HEK293 (cell line): ENCODE measurements at regions not wholly inside any gene's neighbourhood (a gene's known extent, or its start where the extent isn't known, plus 50 kb on each side); places are given as distances from the start of the nearest gene placed in this dataset.

Experiments
- CTCF ChIA-PET: fragments of 350-600 bp; formaldehyde crosslinking; extraction: SDS; loops from one replicate; lab custom pipeline; 2021; ENCODE audit warnings: antibody characterized with exemption; lab: Yijun Ruan, JAX
- POLR2A ChIA-PET: fragments of 300-600 bp; formaldehyde crosslinking; extraction: SDS; loops from one replicate; lab custom pipeline; 2020; ENCODE audit warnings: antibody characterized with exemption, inconsistent platforms; lab: Yijun Ruan, JAX
- H3K27ac ChIP-seq: fragments of 200-500 bp; sonication (Bioruptor generic); 2 replicates; pipeline ENCODE4 v1.5.1; 2014; ENCODE audit warnings: low read depth, low read length, control low read depth, inconsistent platforms; ENCODE audit errors: extremely low read depth
- H3K36me3 ChIP-seq, 2 experiments: fragments of 200-500 bp in 1 of 2; sonication (Bioruptor generic) in 1 of 2; 1 replicate in 1 of 2; 2 replicates in 1 of 2; pipeline ENCODE4 v1.5.1; 2014 to 2017; ENCODE audit warnings: inconsistent platforms in 2 of 2, low read length in 2 of 2; ENCODE audit not compliant: control insufficient read depth in 2 of 2, insufficient read depth in 1 of 2
- H3K4me1 ChIP-seq: fragments of 200-500 bp; sonication (Bioruptor generic); 2 replicates; pipeline ENCODE4 v1.5.1; 2014; ENCODE audit warnings: mild to moderate bottlenecking, low read length, inconsistent platforms; ENCODE audit not compliant: control insufficient read depth, insufficient read depth
- H3K4me3 ChIP-seq: 2 replicates; pipeline ENCODE4 v1.5.1; 2011; ENCODE audit warnings: low read depth, mild to moderate bottlenecking, control low read depth, low read length, moderate library complexity
- H3K9me3 ChIP-seq: fragments of 200-500 bp; sonication (Bioruptor generic); 2 replicates; pipeline ENCODE4 v1.5.1; 2014; ENCODE audit warnings: low read depth, low read length, inconsistent platforms; ENCODE audit not compliant: control insufficient read depth, insufficient read depth
- GFI1B ChIP-seq: fragments of 450-650 bp; formaldehyde crosslinking; IDR thresholded peaks from 2 replicates; pipeline ENCODE4 v1.5.1; 2016; ENCODE audit warnings: missing biosample characterization, missing genetic modification characterization
- GLIS1 ChIP-seq: fragments of 450-650 bp; formaldehyde crosslinking; IDR thresholded peaks from 2 replicates; pipeline ENCODE4 v1.5.1; 2016; ENCODE audit warnings: missing biosample characterization, missing genetic modification characterization
- HOXC10 ChIP-seq: sonication (generic); formaldehyde crosslinking; IDR thresholded peaks from 2 replicates; pipeline ENCODE4 v1.8.1; 2023; ENCODE audit warnings: mild to moderate bottlenecking, missing genetic modification reagents
- PRDM1 ChIP-seq: fragments of 450-650 bp; formaldehyde crosslinking; IDR thresholded peaks from 2 replicates; pipeline ENCODE4; 2016; ENCODE audit warnings: missing biosample characterization, missing genetic modification characterization
- TRIM28 ChIP-seq: IDR thresholded peaks from 2 replicates; pipeline ENCODE4 v1.6.1; 2011; ENCODE audit warnings: low read length, control low read depth, borderline replicate concordance
- ZBTB1 ChIP-seq: fragments of 450-650 bp; formaldehyde crosslinking; IDR thresholded peaks from 2 replicates; pipeline ENCODE4 v1.5.1; 2016; ENCODE audit warnings: missing biosample characterization, missing genetic modification characterization
- ZBTB8A ChIP-seq: fragments of 450-650 bp; formaldehyde crosslinking; IDR thresholded peaks from 2 replicates; pipeline ENCODE4 v1.5.1; 2016; ENCODE audit warnings: missing biosample characterization, missing genetic modification characterization
- ZNF140 ChIP-seq: fragments of 450-650 bp; formaldehyde crosslinking; IDR thresholded peaks from 2 replicates; pipeline ENCODE4 v1.5.1; 2016; ENCODE audit warnings: missing biosample characterization, missing genetic modification characterization
- ZNF157 ChIP-seq: fragments of 450-650 bp; formaldehyde crosslinking; IDR thresholded peaks from 2 replicates; pipeline ENCODE4 v1.5.1; 2016; ENCODE audit warnings: missing biosample characterization, missing genetic modification characterization
- ZNF184 ChIP-seq: fragments of 450-650 bp; IDR thresholded peaks from 2 replicates; pipeline ENCODE4 v1.5.1; 2018; ENCODE audit warnings: missing biosample characterization, mild to moderate bottlenecking, missing genetic modification characterization
- ZNF324 ChIP-seq: fragments of 450-650 bp; formaldehyde crosslinking; IDR thresholded peaks from 2 replicates; pipeline ENCODE4 v1.5.1; 2016; ENCODE audit warnings: missing biosample characterization, missing genetic modification characterization
- ZNF354C ChIP-seq: fragments of 450-650 bp; formaldehyde crosslinking; IDR thresholded peaks from 2 replicates; pipeline ENCODE4 v1.5.1; 2016; ENCODE audit warnings: missing biosample characterization, missing genetic modification characterization, low read depth, borderline replicate concordance
- ZNF404 ChIP-seq: fragments of 450-650 bp; formaldehyde crosslinking; IDR thresholded peaks from 2 replicates; pipeline ENCODE4 v1.5.1; 2017; ENCODE audit warnings: missing biosample characterization, missing genetic modification characterization
- ZNF426 ChIP-seq: fragments of 450-650 bp; formaldehyde crosslinking; IDR thresholded peaks from 2 replicates; pipeline ENCODE4 v1.5.1; 2017; ENCODE audit warnings: missing biosample characterization, missing genetic modification characterization, mild to moderate bottlenecking, inconsistent platforms, moderate library complexity
- ZNF529 ChIP-seq: fragments of 450-650 bp; formaldehyde crosslinking; IDR thresholded peaks from 2 replicates; pipeline ENCODE4 v1.5.1; 2017; ENCODE audit warnings: missing genetic modification characterization, missing biosample characterization; ENCODE audit not compliant: insufficient replicate concordance
- ZNF600 ChIP-seq: fragments of 450-650 bp; formaldehyde crosslinking; IDR thresholded peaks from 2 replicates; pipeline ENCODE4 v1.5.1; 2016; ENCODE audit warnings: missing biosample characterization, missing genetic modification characterization
- TF ChIP-seq, protein P1 (sequence below): fragments of 450-650 bp; formaldehyde crosslinking; IDR thresholded peaks from 2 replicates; pipeline ENCODE4 v1.5.1; 2016; ENCODE audit warnings: missing biosample characterization, missing genetic modification characterization
- TF ChIP-seq, protein P2 (sequence below): fragments of 450-650 bp; IDR thresholded peaks from 2 replicates; pipeline ENCODE4 v1.5.1; 2018; ENCODE audit warnings: missing biosample characterization, missing genetic modification characterization
- TF ChIP-seq, protein P3 (sequence below): fragments of 450-650 bp; formaldehyde crosslinking; IDR thresholded peaks from 2 replicates; pipeline ENCODE4 v1.5.1; 2016; ENCODE audit warnings: missing biosample characterization, missing genetic modification characterization
- TF ChIP-seq, protein P4 (sequence below): fragments of 450-650 bp; formaldehyde crosslinking; IDR thresholded peaks from 2 replicates; pipeline ENCODE4; 2016; ENCODE audit warnings: missing biosample characterization, missing genetic modification characterization
- TF ChIP-seq, protein P5 (sequence below): fragments of 450-650 bp; formaldehyde crosslinking; IDR thresholded peaks from 2 replicates; pipeline ENCODE4 v1.5.1; 2016; ENCODE audit warnings: missing biosample characterization, missing genetic modification characterization, borderline replicate concordance
- TF ChIP-seq, protein P6 (sequence below): fragments of 450-650 bp; IDR thresholded peaks from 2 replicates; pipeline ENCODE4 v1.5.1; 2018; ENCODE audit warnings: missing biosample characterization, mild to moderate bottlenecking, missing genetic modification characterization

DNA sequence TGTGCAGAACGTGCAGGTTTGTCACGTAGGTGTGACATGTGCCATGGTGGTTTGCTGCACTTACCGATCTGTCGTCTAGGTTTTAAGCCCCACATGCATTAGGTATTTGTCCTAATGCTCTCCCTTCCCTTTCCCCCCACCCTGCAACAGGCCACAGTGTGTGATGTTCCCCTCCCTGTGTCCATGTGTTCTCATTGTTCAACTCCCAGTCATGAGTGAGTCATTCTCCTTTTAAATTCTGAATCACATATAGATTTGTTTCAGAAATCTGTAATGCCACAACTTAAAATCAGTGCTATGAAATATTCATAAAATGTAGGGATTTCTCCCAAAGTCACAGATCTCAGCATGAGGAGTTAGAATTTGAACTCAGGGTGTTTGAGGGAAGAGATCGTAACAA, 552.5 kb upstream of the MBL2 start (continued):
- TF ChIP-seq, protein P1, sequence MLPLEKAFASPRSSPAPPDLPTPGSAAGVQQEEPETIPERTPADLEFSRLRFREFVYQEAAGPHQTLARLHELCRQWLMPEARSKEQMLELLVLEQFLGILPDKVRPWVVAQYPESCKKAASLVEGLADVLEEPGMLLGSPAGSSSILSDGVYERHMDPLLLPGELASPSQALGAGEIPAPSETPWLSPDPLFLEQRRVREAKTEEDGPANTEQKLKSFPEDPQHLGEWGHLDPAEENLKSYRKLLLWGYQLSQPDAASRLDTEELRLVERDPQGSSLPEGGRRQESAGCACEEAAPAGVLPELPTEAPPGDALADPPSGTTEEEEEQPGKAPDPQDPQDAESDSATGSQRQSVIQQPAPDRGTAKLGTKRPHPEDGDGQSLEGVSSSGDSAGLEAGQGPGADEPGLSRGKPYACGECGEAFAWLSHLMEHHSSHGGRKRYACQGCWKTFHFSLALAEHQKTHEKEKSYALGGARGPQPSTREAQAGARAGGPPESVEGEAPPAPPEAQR (tag by site-specific recombination) = no peak
- TF ChIP-seq ZNF404 (tag by site-specific recombination) (no peak), ZNF600 (tag by site-specific recombination) (no peak)

DNA sequence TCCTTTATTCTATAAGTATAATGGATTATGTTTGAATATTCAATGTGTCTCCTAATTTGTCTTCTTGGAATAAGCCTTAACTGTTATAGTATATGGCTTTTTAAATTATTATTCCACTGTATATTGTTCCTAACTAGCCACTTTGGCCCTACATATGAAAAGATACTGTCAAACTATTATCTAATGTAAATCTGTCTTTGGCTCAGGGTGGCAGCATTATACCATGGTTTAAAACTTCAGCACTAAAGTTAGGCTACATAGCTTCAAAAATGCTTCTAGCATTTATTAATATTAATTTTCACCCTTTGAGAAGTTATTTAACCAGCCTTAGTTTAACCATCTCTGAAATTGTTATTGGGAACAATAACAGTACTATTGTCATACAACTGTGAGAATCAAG, 543.1 kb upstream of the MBL2 start:
- TF ChIP-seq ZBTB1 (tag by site-specific recombination) = no peak
- TF ChIP-seq ZNF426 (tag by site-specific recombination) = no peak
- TF ChIP-seq, protein P2, sequence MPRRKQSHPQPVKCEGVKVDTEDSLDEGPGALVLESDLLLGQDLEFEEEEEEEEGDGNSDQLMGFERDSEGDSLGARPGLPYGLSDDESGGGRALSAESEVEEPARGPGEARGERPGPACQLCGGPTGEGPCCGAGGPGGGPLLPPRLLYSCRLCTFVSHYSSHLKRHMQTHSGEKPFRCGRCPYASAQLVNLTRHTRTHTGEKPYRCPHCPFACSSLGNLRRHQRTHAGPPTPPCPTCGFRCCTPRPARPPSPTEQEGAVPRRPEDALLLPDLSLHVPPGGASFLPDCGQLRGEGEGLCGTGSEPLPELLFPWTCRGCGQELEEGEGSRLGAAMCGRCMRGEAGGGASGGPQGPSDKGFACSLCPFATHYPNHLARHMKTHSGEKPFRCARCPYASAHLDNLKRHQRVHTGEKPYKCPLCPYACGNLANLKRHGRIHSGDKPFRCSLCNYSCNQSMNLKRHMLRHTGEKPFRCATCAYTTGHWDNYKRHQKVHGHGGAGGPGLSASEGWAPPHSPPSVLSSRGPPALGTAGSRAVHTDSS = no peak
- TF ChIP-seq, protein P3, sequence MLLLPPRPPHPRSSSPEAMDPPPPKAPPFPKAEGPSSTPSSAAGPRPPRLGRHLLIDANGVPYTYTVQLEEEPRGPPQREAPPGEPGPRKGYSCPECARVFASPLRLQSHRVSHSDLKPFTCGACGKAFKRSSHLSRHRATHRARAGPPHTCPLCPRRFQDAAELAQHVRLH (tag by site-specific recombination) = no peak
- no peak for TF ChIP-seq GLIS1
- H3K36me3 ChIP-seq = no peaks in the 10 kb centered on the region
- H3K4me3 ChIP-seq = no peak overlapping the region
- H3K9me3 ChIP-seq = no peaks in the 10 kb centered on the region
- ChIA-PET CTCF (interaction anchor here (1.1 to 1.8 kb wide), 2 partner anchors 265 to 498 kb away, joined by 3 to 6 read pairs; no protein-coding TSS in a partner anchor), POLR2A (no interaction called here)
- no peak overlapping the region for H3K27ac ChIP-seq
- H3K4me1 ChIP-seq = no peaks in the 10 kb centered on the region

DNA sequence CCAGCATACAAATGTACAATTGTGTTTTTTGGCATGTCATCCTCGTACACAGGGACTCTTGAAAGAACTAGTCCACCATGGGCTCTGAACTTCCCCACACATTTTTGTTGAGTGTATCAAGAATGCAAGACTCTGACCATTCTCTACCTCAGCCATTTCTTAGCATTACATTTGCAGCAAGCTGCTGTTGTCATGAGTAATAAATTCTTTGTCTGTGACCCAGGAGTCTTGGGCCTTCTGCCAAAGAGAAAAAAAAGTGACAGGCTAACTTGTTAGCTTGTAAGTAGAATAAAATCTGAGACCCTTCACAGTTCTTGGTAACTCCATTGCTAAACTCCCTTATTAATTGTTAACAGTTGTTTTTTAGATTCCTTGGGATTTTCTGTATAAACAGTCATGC, 542.3 kb upstream of the MBL2 start:
- Histone ChIP-seq H3K9me3 (no peaks in the 10 kb centered on the region), H3K4me1 (no peaks in the 10 kb centered on the region), H3K36me3 (no peaks in the 10 kb centered on the region), H3K27ac (no peak overlapping the region), H3K4me3 (no peak overlapping the region)
- TF ChIP-seq ZNF354C = no peak
- TF ChIP-seq, protein P4, sequence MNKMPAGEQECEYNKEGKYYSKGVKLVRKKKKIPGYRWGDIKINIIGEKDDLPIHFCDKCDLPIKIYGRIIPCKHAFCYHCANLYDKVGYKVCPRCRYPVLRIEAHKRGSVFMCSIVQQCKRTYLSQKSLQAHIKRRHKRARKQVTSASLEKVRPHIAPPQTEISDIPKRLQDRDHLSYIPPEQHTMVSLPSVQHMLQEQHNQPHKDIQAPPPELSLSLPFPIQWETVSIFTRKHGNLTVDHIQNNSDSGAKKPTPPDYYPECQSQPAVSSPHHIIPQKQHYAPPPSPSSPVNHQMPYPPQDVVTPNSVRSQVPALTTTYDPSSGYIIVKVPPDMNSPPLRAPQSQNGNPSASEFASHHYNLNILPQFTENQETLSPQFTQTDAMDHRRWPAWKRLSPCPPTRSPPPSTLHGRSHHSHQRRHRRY (tag by site-specific recombination) = no peak
- TF ChIP-seq PRDM1 (tag by site-specific recombination) = no peak
- no peak for TF ChIP-seq ZNF157
- TF ChIP-seq ZNF426 (tag by site-specific recombination) = no peak
- TF ChIP-seq ZNF324 (tag by site-specific recombination) = no peak
- TF ChIP-seq ZNF529 (tag by site-specific recombination) = no peak
- TF ChIP-seq GFI1B (tag by site-specific recombination) = no peak
- TF ChIP-seq, protein P5, sequence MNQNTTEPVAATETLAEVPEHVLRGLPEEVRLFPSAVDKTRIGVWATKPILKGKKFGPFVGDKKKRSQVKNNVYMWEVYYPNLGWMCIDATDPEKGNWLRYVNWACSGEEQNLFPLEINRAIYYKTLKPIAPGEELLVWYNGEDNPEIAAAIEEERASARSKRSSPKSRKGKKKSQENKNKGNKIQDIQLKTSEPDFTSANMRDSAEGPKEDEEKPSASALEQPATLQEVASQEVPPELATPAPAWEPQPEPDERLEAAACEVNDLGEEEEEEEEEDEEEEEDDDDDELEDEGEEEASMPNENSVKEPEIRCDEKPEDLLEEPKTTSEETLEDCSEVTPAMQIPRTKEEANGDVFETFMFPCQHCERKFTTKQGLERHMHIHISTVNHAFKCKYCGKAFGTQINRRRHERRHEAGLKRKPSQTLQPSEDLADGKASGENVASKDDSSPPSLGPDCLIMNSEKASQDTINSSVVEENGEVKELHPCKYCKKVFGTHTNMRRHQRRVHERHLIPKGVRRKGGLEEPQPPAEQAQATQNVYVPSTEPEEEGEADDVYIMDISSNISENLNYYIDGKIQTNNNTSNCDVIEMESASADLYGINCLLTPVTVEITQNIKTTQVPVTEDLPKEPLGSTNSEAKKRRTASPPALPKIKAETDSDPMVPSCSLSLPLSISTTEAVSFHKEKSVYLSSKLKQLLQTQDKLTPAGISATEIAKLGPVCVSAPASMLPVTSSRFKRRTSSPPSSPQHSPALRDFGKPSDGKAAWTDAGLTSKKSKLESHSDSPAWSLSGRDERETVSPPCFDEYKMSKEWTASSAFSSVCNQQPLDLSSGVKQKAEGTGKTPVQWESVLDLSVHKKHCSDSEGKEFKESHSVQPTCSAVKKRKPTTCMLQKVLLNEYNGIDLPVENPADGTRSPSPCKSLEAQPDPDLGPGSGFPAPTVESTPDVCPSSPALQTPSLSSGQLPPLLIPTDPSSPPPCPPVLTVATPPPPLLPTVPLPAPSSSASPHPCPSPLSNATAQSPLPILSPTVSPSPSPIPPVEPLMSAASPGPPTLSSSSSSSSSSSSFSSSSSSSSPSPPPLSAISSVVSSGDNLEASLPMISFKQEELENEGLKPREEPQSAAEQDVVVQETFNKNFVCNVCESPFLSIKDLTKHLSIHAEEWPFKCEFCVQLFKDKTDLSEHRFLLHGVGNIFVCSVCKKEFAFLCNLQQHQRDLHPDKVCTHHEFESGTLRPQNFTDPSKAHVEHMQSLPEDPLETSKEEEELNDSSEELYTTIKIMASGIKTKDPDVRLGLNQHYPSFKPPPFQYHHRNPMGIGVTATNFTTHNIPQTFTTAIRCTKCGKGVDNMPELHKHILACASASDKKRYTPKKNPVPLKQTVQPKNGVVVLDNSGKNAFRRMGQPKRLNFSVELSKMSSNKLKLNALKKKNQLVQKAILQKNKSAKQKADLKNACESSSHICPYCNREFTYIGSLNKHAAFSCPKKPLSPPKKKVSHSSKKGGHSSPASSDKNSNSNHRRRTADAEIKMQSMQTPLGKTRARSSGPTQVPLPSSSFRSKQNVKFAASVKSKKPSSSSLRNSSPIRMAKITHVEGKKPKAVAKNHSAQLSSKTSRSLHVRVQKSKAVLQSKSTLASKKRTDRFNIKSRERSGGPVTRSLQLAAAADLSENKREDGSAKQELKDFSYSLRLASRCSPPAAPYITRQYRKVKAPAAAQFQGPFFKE (tag by site-specific recombination) = no peak
- TF ChIP-seq, protein P6, sequence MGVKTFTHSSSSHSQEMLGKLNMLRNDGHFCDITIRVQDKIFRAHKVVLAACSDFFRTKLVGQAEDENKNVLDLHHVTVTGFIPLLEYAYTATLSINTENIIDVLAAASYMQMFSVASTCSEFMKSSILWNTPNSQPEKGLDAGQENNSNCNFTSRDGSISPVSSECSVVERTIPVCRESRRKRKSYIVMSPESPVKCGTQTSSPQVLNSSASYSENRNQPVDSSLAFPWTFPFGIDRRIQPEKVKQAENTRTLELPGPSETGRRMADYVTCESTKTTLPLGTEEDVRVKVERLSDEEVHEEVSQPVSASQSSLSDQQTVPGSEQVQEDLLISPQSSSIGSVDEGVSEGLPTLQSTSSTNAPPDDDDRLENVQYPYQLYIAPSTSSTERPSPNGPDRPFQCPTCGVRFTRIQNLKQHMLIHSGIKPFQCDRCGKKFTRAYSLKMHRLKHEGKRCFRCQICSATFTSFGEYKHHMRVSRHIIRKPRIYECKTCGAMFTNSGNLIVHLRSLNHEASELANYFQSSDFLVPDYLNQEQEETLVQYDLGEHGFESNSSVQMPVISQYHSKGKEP (tag by site-specific recombination) = no peak
- no peak for TF ChIP-seq HOXC10 (CRISPR knock-in tag)
- no peak for TF ChIP-seq ZBTB8A (tag by site-specific recombination)
- TF ChIP-seq TRIM28 = no peak
- TF ChIP-seq ZNF140 (tag by site-specific recombination) = no peak
- TF ChIP-seq ZNF184 (tag by site-specific recombination) = no peak
- CTCF ChIA-PET = no interaction called here
- POLR2A ChIA-PET = no interaction called here
